ENCODE measurements at regions not wholly inside any gene's neighbourhood (a gene's known extent, or its start where the extent isn't known, plus 50 kb on each side); places are given as distances from the start of the nearest gene placed in this dataset.
"Not testable (repeated sequence)": the region's sequence is repeated elsewhere in the genome, so short reads cannot be mapped to it uniquely, and the experiment has no call there.

- no peaks in the 10 kb centered on the region for H3K4me1 Mint-ChIP-seq
- no peak overlapping the region for H3K4me3 Mint-ChIP-seq
- no peak for ATAC-seq
- H3K9me3 Mint-ChIP-seq = no peaks in the 10 kb centered on the region
- DNase-seq = no peak
- H3K27ac Mint-ChIP-seq = no peak overlapping the region
- H3K36me3 Mint-ChIP-seq (ENCODE audit: low read depth) = no peaks in the 10 kb centered on the region
- H3K27me3 Mint-ChIP-seq = no peaks in the 10 kb centered on the region
Observed at GRCh38 chr6:113004470-113005270, 657.5 kb downstream of the RFPL4B start.

DNA sequence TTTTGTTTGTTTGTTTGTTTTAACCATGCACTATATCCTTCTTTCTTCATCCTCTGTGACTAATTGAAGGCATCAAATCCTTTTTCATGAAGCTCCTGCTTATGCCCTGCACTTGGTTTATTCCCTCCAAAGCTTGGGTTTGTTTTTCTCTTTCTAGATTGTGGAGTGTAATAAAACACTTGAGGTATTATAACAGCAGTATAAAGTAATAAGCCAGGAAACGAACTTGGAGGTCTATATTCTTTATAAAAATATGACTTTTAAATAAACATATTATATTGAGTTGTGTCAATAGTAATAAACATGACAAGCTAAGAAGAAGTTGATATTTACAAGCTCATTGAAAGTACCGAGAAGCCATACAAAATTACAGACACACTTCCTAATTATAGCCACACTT is 659.4 kb downstream of the RFPL4B start:
- H3K4me1 Mint-ChIP-seq = no peaks in the 10 kb centered on the region
- H3K27ac Mint-ChIP-seq = no peak overlapping the region
- H3K27me3 Mint-ChIP-seq = no peaks in the 10 kb centered on the region
- DNase-seq (no peak), ATAC-seq (no peak)
- no peak overlapping the region for H3K4me3 Mint-ChIP-seq
- H3K9me3 Mint-ChIP-seq = no peaks in the 10 kb centered on the region
- no peaks in the 10 kb centered on the region for H3K36me3 Mint-ChIP-seq (ENCODE audit: low read depth)

DNA sequence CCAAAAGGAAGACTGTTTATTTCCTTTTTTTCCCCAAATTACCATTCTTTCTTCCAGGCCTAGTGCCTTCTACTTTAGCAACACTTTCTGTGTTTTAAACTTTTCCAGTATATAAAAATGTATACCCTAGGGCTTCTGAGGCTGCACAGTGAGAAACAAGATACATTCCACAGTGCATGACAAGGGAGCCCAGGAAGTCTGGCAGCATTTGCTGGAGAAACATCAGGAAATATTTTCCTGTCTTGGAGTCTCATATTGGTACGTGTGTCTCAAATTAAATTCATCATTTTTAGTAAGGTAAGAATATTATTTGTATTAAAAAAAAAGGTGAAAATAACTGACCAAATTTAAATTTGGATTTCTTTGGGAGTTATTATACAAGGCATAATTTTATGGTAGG is 662.6 kb downstream of the RFPL4B start:
- no peak overlapping the region for H3K27ac Mint-ChIP-seq
- no peaks in the 10 kb centered on the region for H3K36me3 Mint-ChIP-seq (ENCODE audit: low read depth)
- no peaks in the 10 kb centered on the region for H3K27me3 Mint-ChIP-seq
- ATAC-seq (no peak), DNase-seq (no peak)
- H3K9me3 Mint-ChIP-seq = no peaks in the 10 kb centered on the region
- H3K4me3 Mint-ChIP-seq = no peak overlapping the region
- H3K4me1 Mint-ChIP-seq = no peaks in the 10 kb centered on the region

DNA sequence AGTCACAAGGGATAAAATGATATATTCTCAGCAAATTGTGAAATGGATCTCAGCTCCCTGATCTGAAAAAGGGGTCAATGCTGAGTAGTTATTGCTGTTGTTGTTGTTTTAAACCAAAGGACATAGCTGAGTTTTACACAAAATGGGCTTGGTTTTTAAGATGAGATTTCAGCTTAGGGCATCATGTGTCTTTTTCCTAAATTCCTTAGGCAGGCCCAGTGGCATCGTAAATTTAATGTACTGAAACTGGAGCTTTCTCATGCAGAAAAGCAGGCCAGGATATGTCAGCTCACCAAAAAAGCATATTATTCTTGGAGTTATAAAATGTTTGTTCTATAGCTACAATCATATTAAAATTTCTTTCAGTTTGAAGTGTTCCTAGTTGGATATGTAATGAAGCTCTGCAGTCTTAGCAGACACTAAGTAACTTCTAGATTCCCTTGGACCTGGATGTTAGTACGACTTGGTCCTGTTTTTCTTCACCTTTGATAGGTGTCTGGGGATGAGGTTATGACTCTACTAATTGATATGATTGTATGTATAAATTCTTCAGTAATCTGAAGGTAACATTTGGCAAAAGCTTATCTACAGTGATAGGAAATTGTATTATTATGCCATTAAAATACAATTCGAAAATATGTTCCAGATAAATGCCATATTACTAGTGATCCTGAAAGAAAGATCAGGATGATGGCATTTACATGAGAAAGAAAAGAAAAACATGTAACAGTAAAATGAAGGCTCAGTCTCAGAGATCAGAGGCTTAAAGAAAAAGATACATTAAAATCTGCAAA is 663.3 kb downstream of the RFPL4B start:
- Mint-ChIP-seq H3K4me3 (no peak overlapping the region), H3K27me3 (no peaks in the 10 kb centered on the region), H3K27ac (no peak overlapping the region), H3K4me1 (no peaks in the 10 kb centered on the region), H3K9me3 (no peaks in the 10 kb centered on the region), H3K36me3 (ENCODE audit: low read depth) (no peaks in the 10 kb centered on the region)
- DNase-seq (no peak), ATAC-seq (no peak)

- H3K27me3 Mint-ChIP-seq = no peaks in the 10 kb centered on the region
- ATAC-seq (no peak), DNase-seq (no peak)
- no peaks in the 10 kb centered on the region for H3K9me3 Mint-ChIP-seq
- H3K4me1 Mint-ChIP-seq = no peaks in the 10 kb centered on the region
- no peak overlapping the region for H3K27ac Mint-ChIP-seq
- no peak overlapping the region for H3K4me3 Mint-ChIP-seq
- H3K36me3 Mint-ChIP-seq (ENCODE audit: low read depth) = no peaks in the 10 kb centered on the region
Observed at GRCh38 chr6:113011389-113011788, 664.3 kb downstream of the RFPL4B start.

DNA sequence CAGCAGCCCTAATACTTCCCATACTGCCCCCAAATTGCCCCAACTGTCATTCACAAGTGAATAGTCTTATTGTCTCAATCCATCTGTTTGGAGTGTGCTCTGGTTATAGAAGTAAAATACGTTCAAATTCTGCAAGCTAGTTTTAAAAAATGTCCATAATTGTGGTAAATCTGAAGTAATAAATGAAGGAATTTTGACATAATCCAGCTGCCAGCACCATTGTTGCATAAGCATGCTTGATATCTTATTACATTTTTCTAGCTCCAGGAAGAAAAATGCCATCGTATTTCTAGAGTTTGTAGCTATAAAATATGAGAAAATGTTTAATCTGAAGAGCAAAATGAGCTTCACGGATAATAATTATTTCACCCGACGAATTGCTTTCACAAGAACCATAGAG is 664.7 kb downstream of the RFPL4B start:
- Mint-ChIP-seq H3K4me1 (no peaks in the 10 kb centered on the region), H3K27ac (no peak overlapping the region), H3K27me3 (no peaks in the 10 kb centered on the region), H3K9me3 (peaks cover 4% of the 10 kb centered on the region), H3K4me3 (no peak overlapping the region), H3K36me3 (ENCODE audit: low read depth) (no peaks in the 10 kb centered on the region)
- ATAC-seq (no peak), DNase-seq (no peak)

DNA sequence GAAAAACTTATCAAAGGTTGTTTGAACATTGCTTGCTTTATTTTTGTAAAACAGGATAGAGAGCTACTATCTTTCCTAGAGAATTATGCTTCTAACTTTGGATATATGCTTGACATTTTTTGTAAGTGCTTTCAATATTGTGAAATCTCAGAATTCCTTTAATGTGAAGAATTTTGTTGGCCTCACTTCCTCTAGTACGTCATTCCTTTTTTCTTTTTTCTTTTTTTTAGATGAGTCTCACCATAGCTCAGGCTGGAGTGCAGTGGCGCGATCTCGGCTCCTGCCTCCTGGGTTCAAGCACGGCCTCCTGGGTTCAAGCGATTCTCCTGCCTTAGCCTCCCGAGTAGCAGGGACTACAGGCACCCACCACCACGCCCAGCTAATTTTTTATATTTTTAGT is 668.1 kb downstream of the RFPL4B start:
- H3K4me1 Mint-ChIP-seq = no peaks in the 10 kb centered on the region
- H3K4me3 Mint-ChIP-seq = no peak overlapping the region
- no peak overlapping the region for H3K27ac Mint-ChIP-seq
- ATAC-seq = no peak
- DNase-seq = no peak
- peaks cover 4% of the 10 kb centered on the region for H3K9me3 Mint-ChIP-seq
- no peaks in the 10 kb centered on the region for H3K27me3 Mint-ChIP-seq
- no peaks in the 10 kb centered on the region for H3K36me3 Mint-ChIP-seq (ENCODE audit: low read depth)

DNA sequence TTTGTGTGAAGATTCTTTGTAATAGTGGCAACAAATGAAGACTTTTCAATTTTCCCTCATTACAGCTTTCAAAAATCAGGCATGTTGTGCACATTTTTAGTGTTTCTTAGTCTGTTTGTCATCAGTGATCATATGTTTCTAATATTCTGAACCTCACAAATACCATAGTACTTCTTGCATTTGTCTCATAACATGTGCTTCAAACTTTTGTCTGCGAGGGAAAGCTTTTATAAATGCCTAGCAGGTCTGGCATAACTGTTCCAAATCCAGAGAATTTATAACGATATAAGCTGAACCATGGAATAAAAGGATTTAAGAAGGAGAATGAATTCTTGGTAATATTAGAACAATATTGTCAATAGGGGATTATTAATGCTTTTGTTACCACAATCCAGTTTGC is 670.2 kb downstream of the RFPL4B start:
- Mint-ChIP-seq H3K9me3 (peaks cover 4% of the 10 kb centered on the region), H3K27ac (no peak overlapping the region), H3K36me3 (ENCODE audit: low read depth) (no peaks in the 10 kb centered on the region), H3K4me1 (no peaks in the 10 kb centered on the region), H3K27me3 (no peaks in the 10 kb centered on the region), H3K4me3 (no peak overlapping the region)
- ATAC-seq (no peak), DNase-seq (no peak)

DNA sequence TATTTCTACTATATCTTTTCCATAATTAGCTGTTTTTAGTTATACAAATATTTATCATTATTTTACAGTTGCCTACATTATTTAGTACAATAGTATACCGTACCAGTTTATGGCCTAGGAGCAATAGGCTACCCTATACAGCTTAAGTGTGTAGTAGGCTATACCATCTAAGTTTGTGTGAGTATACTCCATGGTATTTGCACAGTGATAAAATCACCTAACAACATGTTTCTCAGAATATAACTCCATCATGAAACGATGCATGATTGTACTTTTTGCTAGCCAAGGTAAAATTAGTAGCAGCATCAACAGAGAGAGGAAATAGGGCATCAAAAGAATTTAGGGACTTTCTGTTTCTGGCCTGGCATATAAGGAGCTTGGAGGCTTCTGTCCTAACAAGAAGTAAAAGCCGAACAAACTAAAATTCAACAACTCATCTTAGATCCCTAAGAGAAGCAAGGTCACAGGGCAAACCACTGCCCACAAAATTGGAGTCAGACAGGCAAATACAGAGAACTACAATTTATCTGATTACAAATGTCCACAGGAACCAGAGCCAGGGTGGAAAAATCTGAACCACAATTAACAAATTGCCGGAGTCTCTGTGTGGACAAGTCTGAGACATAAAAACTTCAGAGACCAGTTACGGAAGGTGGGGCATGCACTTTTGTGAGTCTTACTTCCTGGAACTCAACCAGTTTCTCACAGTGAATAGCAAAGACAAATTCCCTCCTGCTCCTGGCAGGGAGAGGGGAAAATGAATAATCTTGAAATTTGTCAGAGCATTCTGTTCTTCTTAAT is 671.4 kb downstream of the RFPL4B start:
- H3K36me3 Mint-ChIP-seq (ENCODE audit: low read depth) = no peaks in the 10 kb centered on the region
- H3K9me3 Mint-ChIP-seq = peaks cover 4% of the 10 kb centered on the region
- no peaks in the 10 kb centered on the region for H3K27me3 Mint-ChIP-seq
- H3K27ac Mint-ChIP-seq = no peak overlapping the region
- H3K4me1 Mint-ChIP-seq = no peaks in the 10 kb centered on the region
- H3K4me3 Mint-ChIP-seq = no peak overlapping the region
- no peak for ATAC-seq
- DNase-seq = no peak

- no peak overlapping the region for H3K27ac Mint-ChIP-seq
- H3K4me1 Mint-ChIP-seq = no peaks in the 10 kb centered on the region
- no peak for DNase-seq
- peaks cover 4% of the 10 kb centered on the region for H3K9me3 Mint-ChIP-seq
- ATAC-seq = no peak
- H3K4me3 Mint-ChIP-seq = no peak overlapping the region
- H3K36me3 Mint-ChIP-seq (ENCODE audit: low read depth) = no peaks in the 10 kb centered on the region
- H3K27me3 Mint-ChIP-seq = no peaks in the 10 kb centered on the region
Observed at GRCh38 chr6:113019176-113019575, 672.0 kb downstream of the RFPL4B start.

DNA sequence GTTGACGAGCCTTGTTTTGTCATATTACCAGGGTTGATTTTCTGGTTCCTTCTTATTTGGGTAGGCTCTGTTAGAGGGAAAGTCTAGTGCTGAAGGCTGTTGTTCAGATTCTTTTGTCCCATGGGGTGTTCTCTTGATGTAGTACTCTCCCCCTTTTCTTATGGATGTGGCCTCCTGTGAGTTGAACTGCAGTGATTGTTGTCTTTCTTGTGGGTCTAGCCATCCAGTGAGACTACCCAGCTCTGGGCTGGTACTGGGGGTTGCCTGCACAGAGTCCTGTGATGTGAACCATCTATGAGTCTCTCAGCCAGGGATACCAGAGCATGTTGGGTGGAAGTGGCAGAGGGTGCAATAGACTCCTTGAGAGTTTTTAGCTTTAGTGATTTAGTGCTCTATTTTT is 680.6 kb downstream of the RFPL4B start:
- H3K27ac Mint-ChIP-seq = no peak overlapping the region
- ATAC-seq (no peak), DNase-seq (no peak)
- H3K4me3 Mint-ChIP-seq = no peak overlapping the region
- H3K27me3 Mint-ChIP-seq = no peaks in the 10 kb centered on the region
- H3K9me3 Mint-ChIP-seq = no peaks in the 10 kb centered on the region
- no peaks in the 10 kb centered on the region for H3K4me1 Mint-ChIP-seq
- H3K36me3 Mint-ChIP-seq (ENCODE audit: low read depth) = no peaks in the 10 kb centered on the region

DNA sequence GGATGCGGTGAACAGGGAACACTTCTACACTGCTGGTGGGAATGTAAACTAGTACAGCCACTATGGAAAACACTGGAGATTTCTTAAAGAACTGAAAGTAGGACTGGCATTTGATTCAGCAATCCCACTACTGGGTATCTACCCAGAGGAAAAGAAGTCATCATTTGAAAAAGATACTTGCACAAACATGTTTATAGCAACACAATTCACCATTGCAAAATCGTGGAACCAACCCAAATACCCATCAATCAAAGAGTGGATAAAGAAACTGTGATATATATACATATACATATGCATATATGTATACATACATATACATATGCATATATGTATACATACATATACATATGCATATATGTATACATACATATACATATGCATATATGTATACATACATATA is 682.0 kb downstream of the RFPL4B start:
- H3K27me3 Mint-ChIP-seq; H3K4me1 Mint-ChIP-seq; H3K36me3 Mint-ChIP-seq (ENCODE audit: low read depth); H3K9me3 Mint-ChIP-seq; ATAC-seq; DNase-seq; H3K27ac Mint-ChIP-seq; H3K4me3 Mint-ChIP-seq: not testable (repeated sequence)

GRCh38 chr6:113031591-113032238 is 684.6 kb downstream of the RFPL4B start:
- Mint-ChIP-seq H3K4me3 (no peak overlapping the region), H3K9me3 (no peaks in the 10 kb centered on the region), H3K27ac (no peak overlapping the region), H3K4me1 (no peaks in the 10 kb centered on the region), H3K27me3 (no peaks in the 10 kb centered on the region), H3K36me3 (ENCODE audit: low read depth) (no peaks in the 10 kb centered on the region)
- DNase-seq (no peak), ATAC-seq (no peak)

GRCh38 chr6:113039005-113039404 is 691.9 kb downstream of the RFPL4B start:
- Mint-ChIP-seq H3K9me3 (no peaks in the 10 kb centered on the region), H3K27ac (no peak overlapping the region), H3K4me3 (no peak overlapping the region), H3K27me3 (no peaks in the 10 kb centered on the region), H3K4me1 (no peaks in the 10 kb centered on the region), H3K36me3 (ENCODE audit: low read depth) (no peaks in the 10 kb centered on the region)
- ATAC-seq (no peak), DNase-seq (no peak)
